Keratinocyte (primary cell): ENCODE measurements at regions not wholly inside any gene's neighbourhood (a gene's known extent, or its start where the extent isn't known, plus 50 kb on each side); places are given as distances from the start of the nearest gene placed in this dataset.
"Not testable (repeated sequence)": the region's sequence is repeated elsewhere in the genome, so short reads cannot be mapped to it uniquely, and the experiment has no call there.

Experiments used
- DNase-seq: peaks from one replicate; pipeline ENCODE4 v3.0.0-alpha.2; 2011; ENCODE audit warnings: low read depth, missing footprints, low spot score
- FAIRE-seq: peaks from 2 replicates; lab custom pipeline; 2011; peaks lifted over from hg19 to GRCh38; lab: Jason Lieb, UNC
- H2AFZ ChIP-seq: 2 replicates; pipeline ENCODE4 v1.6.0; 2012; ENCODE audit warnings: low read length, control low read depth, inconsistent platforms; ENCODE audit not compliant: control insufficient read depth
- H3K27ac ChIP-seq: 2 replicates; pipeline ENCODE4 v1.5.1; 2011; ENCODE audit warnings: low read length; ENCODE audit not compliant: control insufficient read depth, insufficient read depth
- H3K27me3 ChIP-seq: 3 replicates; pipeline ENCODE4 v1.6.0; 2011; ENCODE audit warnings: low read length; ENCODE audit not compliant: control insufficient read depth, insufficient read depth; ENCODE audit errors: extremely low read depth
- H3K36me3 ChIP-seq, 2 experiments: 2 replicates in 1 of 2; 3 replicates in 1 of 2; pipeline ENCODE4 v1.5.1; 2011; ENCODE audit warnings: low read length in 2 of 2, mild to moderate bottlenecking in 1 of 2; ENCODE audit not compliant: control insufficient read depth in 2 of 2, insufficient read depth in 2 of 2; ENCODE audit errors: extremely low read depth in 1 of 2
- H3K4me1 ChIP-seq: 3 replicates; pipeline ENCODE4 v1.5.1; 2011; ENCODE audit warnings: low read length; ENCODE audit not compliant: control insufficient read depth, insufficient read depth; ENCODE audit errors: extremely low read depth
- H3K4me2 ChIP-seq: 3 replicates; pipeline ENCODE4 v1.6.0; 2011; ENCODE audit warnings: low read depth, low read length; ENCODE audit not compliant: control insufficient read depth, insufficient read depth; ENCODE audit errors: extremely low read depth
- H3K4me3 ChIP-seq, 3 experiments: fragments of 200-600 bp in 1 of 3; sonication (generic) in 1 of 3; 2 replicates in 2 of 3; 3 replicates in 1 of 3; pipeline ENCODE4 v1.5.1; 2011 to 2016; ENCODE audit warnings: low read length in 3 of 3, mild to moderate bottlenecking in 3 of 3, control low read depth in 2 of 3, inconsistent platforms in 1 of 3, low read depth in 1 of 3, mixed read lengths in 1 of 3, mixed run types in 1 of 3, moderate library complexity in 1 of 3; ENCODE audit not compliant: control insufficient read depth in 2 of 3, insufficient read depth in 2 of 3; ENCODE audit errors: extremely low read depth in 1 of 3
- H3K79me2 ChIP-seq: 2 replicates; pipeline ENCODE4 v1.6.0; 2012; ENCODE audit warnings: low read length; ENCODE audit not compliant: control insufficient read depth, insufficient read depth
- H3K9ac ChIP-seq: 3 replicates; pipeline ENCODE4 v1.6.0; 2011; ENCODE audit warnings: low read length; ENCODE audit not compliant: control insufficient read depth, insufficient read depth; ENCODE audit errors: extremely low read depth
- H3K9me1 ChIP-seq: 3 replicates; pipeline ENCODE4 v1.6.0; 2011; ENCODE audit warnings: low read length; ENCODE audit not compliant: control insufficient read depth, insufficient read depth; ENCODE audit errors: extremely low read depth
- H3K9me3 ChIP-seq: 2 replicates; pipeline ENCODE4 v1.5.1; 2012; ENCODE audit warnings: low read depth, low read length; ENCODE audit not compliant: control insufficient read depth
- H4K20me1 ChIP-seq: 3 replicates; pipeline ENCODE4 v1.6.0; 2011; ENCODE audit warnings: low read length; ENCODE audit not compliant: control insufficient read depth, insufficient read depth; ENCODE audit errors: extremely low read depth
- CTCF ChIP-seq, 3 experiments: IDR thresholded peaks in 1 of 3; conservative IDR thresholded peaks in 1 of 3; optimal IDR thresholded peaks in 1 of 3; 2 replicates in 2 of 3; 3 replicates in 1 of 3; pipeline versions ENCODE3 to v1.5.1; 2011; ENCODE audit warnings: low read length in 3 of 3, mild to moderate bottlenecking in 3 of 3, moderate library complexity in 2 of 3, control low read depth in 1 of 3, inconsistent platforms in 1 of 3; ENCODE audit not compliant: insufficient read depth in 2 of 3; ENCODE audit errors: extremely low read depth in 1 of 3
- EZH2 ChIP-seq: IDR thresholded peaks from one replicate; pipeline ENCODE4 v1.6.1; 2012; ENCODE audit warnings: inconsistent platforms, mild to moderate bottlenecking, low read length, moderate library complexity
- dilution Hi-C: fragments of 300-500 bp; cut with MboI; formaldehyde crosslinking; loops from one replicate; pipeline ENCODE4 v1.7.0; 2020; ENCODE audit warnings: low sequenced_read_pairs; ENCODE audit not compliant: extremely low pct_ligation_motif_present

- Histone ChIP-seq H3K79me2 (no peaks in the 10 kb centered on the region), H3K36me3 (no peaks in the 10 kb centered on the region), H4K20me1 (no peaks in the 10 kb centered on the region), H3K9ac (no peak overlapping the region), H3K9me1 (no peaks in the 10 kb centered on the region), H3K27ac (no peak overlapping the region), H3K4me3 (no peak overlapping the region), H3K4me2 (no peak overlapping the region), H3K9me3 (no peaks in the 10 kb centered on the region), H3K27me3 (no peaks in the 10 kb centered on the region), H2AFZ (no peak overlapping the region), H3K4me1 (no peaks in the 10 kb centered on the region)
- FAIRE-seq (no peak), DNase-seq (no peak)
- no peak for TF ChIP-seq EZH2
- TF ChIP-seq CTCF (optimal IDR thresholded peaks at IDR 0.05 in 1 of 3, IDR thresholded peaks at IDR 0.05 in 1 of 3, conservative IDR thresholded peaks at IDR 0.05 in 1 of 3; ENCODE audit: extremely low read depth in 1 of 3, insufficient read depth in 2 of 3, low read length in 3 of 3), result no peak
- dilution Hi-C loops, result no loop called here
Observed at GRCh38 chr4:125796138-125796537, 481.4 kb downstream of the FAT4 start.

- H3K27ac ChIP-seq, H2AFZ ChIP-seq, H3K36me3 ChIP-seq, FAIRE-seq, H4K20me1 ChIP-seq, dilution Hi-C loops, H3K9ac ChIP-seq, H3K79me2 ChIP-seq, H3K27me3 ChIP-seq, H3K4me2 ChIP-seq, H3K9me3 ChIP-seq, DNase-seq, H3K4me3 ChIP-seq, H3K9me1 ChIP-seq, H3K4me1 ChIP-seq: not testable (repeated sequence)
Observed at GRCh38 chr4:125797621-125798020, 482.9 kb downstream of the FAT4 start.

- Histone ChIP-seq H3K79me2 (no peaks in the 10 kb centered on the region), H4K20me1 (no peaks in the 10 kb centered on the region), H2AFZ (no peak overlapping the region), H3K9me1 (no peaks in the 10 kb centered on the region), H3K9ac (no peak overlapping the region), H3K27ac (no peak overlapping the region), H3K27me3 (no peaks in the 10 kb centered on the region), H3K36me3 (no peaks in the 10 kb centered on the region), H3K4me1 (no peaks in the 10 kb centered on the region), H3K4me2 (no peak overlapping the region), H3K4me3 (no peak overlapping the region), H3K9me3 (no peaks in the 10 kb centered on the region)
- dilution Hi-C loops, result no loop called here
- TF ChIP-seq EZH2 (no peak), CTCF (optimal IDR thresholded peaks at IDR 0.05 in 1 of 3, IDR thresholded peaks at IDR 0.05 in 1 of 3, conservative IDR thresholded peaks at IDR 0.05 in 1 of 3; ENCODE audit: extremely low read depth in 1 of 3, insufficient read depth in 2 of 3, low read length in 3 of 3) (no peak)
- no peak for DNase-seq
- no peak for FAIRE-seq
Observed at GRCh38 chr4:125801373-125801772, 486.6 kb downstream of the FAT4 start.
